Fibroblast of skin of back (primary cell): ENCODE measurements at regions not wholly inside any gene's neighbourhood (a gene's known extent, or its start where the extent isn't known, plus 50 kb on each side); places are given as distances from the start of the nearest gene placed in this dataset.
"Not testable (repeated sequence)": the region's sequence is repeated elsewhere in the genome, so short reads cannot be mapped to it uniquely, and the experiment has no call there.

Experiments
- DNase-seq: peaks from one replicate; pipeline ENCODE4 v3.0.0-alpha.2; 2013

DNA sequence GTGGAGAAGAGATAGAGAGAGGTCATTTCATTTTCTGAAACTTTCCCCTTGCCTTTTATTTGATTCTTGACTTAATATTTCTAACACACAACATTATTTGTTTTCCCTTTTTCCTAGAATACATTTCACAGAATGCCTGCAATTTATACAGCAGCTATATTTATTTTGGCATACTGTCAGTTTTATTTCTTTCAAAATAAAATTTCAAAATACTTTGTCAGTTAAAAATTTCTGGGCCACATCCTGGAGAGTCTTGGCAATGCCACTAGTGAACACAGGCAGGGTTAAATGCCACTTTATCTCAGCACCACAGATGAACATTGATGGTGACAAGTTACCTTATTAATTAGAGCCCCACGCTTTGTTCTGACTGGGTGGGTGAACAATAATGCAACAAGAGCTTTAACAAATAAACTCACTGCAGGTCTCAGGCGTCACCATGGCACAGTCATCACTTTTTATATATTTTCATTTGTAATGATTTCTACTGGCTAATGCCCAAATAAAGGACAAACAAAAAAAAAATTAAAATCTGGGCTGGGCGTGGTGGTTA, 494.0 kb downstream of the KIF20B start:
- no peak for DNase-seq

DNA sequence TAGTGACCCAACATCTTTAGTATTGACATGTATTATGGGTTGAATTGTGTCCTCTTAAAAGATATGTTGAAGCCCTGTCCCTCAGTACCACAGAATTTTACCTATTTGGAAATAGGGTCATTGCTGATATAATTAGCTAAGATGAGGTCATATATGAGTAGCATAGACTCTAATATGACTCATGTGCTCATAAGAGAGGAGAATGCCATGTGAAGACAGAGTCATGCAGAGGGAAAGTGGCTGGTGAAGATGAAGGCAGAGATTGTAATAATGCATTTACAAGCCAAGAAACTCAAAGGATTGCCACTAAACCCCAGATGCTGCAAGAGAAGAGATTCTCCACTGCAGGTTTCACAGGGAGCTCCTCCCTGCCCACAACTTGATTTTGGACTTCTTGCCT, 496.4 kb downstream of the KIF20B start:
- DNase-seq: peak; percentile 59

DNA sequence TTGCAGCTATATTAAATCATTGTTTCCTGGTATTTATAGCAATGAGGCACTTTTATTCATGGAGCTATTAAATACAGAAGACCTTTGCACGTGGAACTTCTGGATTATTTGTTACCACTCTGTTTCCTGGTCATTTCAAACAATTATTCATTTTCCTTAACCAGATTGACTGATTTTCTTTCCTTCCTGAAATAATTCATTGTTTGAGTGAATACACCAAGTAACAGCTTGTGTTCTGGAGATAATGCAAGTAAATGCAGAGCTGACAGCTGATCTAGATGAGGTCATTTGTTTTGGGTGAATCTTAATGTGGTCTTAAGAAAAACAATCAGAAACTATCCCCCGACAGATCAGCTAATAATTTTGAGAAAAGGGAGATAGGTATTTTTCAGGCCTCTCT, 497.7 kb downstream of the KIF20B start:
- no peak for DNase-seq

DNA sequence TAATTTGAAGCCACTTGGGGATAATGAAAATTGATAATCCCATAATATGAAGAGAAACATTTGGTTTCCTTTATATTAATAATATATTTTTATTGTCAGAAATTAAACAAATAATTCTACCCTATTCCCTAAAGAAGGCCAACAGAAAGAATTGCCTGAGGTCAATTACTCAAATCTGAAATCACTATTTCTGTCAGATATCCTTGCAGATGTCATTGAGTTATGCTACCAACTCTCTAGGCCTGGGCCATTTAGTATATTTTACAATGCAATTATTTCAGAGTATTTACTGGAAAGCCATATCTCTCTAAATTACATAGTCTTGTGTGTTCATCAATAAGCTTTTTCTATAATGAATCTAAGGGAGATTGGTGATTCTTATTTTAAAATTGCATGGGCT, 498.1 kb downstream of the KIF20B start:
- DNase-seq: no peak

GRCh38 chr10:90204131-90204955, 503.0 kb downstream of the KIF20B start:
- no peak for DNase-seq

DNA sequence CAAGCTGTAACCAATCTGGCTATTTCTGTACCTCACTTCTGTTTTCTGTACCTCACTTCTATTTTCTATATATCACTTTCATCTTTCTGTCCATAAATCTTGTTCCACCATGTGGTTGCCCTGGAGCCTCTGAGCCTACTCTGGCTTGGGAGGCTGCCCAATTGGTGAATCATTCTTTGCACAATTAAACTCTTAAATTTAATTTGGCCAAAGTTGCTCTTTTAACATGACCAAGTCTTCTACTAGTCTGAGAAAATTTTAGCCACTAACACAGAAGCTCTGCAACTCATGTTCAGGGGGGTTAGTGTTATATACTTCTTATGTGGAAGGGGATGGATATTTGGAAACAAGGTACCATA, 503.5 kb downstream of the KIF20B start:
- DNase-seq: no peak

DNA sequence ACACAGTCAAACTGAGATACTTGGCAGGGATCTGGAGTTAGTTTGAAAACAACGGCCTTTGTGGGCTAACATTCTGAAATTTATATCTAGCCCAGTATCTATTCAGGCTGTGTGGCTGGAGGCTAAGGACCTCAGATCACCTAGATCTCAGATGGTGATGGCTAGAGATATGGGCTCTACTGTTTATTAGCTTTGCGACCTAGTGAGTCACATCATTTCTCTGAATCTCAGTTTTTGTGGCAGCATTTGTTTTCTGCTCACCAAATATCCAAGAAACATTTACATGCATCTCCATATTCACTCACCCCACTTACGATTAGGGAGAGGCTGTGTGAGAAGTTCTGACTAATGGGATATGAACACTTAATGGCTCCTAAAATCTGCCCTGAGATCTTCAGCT, 503.9 kb downstream of the KIF20B start:
- no peak for DNase-seq

GRCh38 chr10:90213346-90213745, 512.0 kb downstream of the KIF20B start:
- no peak for DNase-seq

DNA sequence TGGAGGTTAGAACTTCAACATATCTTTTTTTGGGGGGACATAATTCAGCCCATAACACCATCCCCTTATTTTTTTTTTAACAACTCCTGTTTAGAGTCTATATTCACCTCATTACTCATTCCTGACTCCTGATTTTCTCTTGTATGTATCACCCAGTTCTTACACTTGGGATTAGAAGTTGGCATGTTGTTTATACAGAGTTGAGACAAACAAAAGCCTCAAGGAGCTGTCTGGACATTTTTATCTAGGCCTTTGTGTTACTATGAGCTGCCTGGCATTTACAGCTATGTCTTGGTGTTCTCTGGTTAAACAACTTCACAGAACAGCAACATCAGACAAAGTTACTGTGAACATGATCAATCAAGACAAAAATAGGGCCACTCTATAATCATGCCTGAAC, 517.5 kb downstream of the KIF20B start:
- no peak for DNase-seq

DNA sequence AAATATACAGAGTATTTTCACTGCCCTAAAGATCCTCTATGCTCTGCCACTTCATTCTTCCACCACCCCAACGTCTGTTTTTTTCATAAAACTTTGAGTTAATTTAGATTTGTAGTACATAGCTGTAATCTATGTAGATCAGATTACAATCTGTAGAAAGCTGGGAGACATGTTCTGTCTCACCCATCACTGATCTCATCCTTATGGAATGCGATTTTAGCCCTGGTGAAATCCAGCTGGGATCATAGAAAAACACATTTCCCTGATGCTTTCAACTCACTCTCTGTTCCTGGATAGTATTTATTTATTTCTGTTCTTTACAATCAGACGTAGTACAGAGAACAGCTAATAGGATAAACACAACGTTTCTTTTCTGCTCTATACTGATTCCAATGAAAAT, 521.0 kb downstream of the KIF20B start:
- peak; percentile 90 for DNase-seq

- DNase-seq: no peak
Observed at GRCh38 chr10:90222939-90223338, 521.5 kb downstream of the KIF20B start.

DNA sequence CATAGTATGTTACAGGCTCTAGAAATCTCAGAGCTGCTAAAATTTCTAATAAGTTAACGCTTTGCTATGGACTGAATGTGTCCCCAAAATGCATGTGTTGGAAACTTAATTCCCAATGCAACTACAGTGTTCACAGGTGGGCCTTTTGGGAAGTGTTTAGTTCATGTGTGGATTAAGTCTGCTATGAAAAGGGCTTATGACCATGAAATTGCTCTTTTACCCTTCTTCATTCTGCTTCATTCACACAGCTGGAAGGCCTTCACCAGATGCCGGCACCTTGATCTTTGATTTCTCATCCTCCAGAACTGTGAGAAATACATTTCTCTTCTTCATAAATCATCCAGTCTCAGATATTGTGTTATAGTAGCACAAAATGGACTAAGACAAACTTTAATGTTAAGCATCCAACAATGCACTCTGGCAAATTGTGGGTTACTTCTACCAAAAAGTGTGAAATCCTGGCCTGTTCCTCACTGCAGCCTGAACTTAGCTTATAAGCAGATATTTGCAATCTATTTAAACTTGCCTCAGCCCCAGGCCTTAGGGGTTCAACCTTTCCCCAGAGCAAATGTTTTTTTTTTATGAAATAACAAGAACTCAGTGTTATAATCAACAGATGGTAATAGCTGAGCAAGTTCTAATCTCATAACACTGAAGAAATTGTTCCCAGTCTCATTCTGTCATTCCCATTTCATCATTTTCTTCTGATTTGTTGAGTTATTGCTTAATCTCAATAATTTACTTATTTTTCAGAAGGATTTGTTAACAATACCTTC, 523.6 kb downstream of the KIF20B start:
- DNase-seq: no peak

GRCh38 chr10:90226517-90226916, 525.1 kb downstream of the KIF20B start:
- DNase-seq: no peak

- DNase-seq: peak; percentile 8
Observed at GRCh38 chr10:90227217-90227656, 525.8 kb downstream of the KIF20B start.

DNA sequence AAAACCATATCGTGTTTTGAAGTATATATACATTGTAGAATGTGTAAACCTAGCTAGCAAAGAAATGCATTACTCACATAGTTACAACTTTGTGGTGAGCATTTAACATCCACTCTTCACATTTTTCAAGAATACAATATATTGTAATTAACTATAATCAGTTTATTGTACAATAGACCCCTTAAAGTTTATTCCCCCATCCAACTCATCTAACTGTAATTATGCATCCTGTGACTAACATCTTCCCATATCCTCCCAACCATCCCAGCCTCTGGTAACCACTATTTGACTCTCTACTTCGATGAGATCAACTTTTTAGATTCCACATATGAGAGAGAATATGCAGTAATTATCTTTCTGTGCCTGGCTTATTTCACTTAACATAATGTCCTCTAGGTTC, 526.4 kb downstream of the KIF20B start:
- DNase-seq: no peak

- DNase-seq: no peak
Observed at GRCh38 chr10:90229486-90229885, 528.1 kb downstream of the KIF20B start.

DNA sequence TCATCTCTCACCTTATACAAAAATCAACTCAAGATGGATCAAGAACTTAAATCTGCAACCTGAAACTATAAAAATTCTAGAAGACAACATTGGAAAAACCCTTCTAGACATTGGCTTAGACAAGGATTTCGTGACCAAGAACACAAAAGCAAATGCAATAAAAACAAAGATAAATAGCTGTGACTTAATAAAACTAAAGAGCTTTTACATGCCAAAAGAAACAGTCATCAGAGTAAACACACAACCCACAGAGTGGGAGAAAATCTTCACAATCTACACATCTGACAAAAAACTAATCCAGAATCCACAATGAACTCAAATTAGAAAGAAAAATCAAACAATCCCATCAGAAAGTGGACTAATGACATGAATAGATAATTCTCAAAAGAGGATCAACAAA, 532.4 kb downstream of the KIF20B start:
- DNase-seq: peak; percentile 11

DNA sequence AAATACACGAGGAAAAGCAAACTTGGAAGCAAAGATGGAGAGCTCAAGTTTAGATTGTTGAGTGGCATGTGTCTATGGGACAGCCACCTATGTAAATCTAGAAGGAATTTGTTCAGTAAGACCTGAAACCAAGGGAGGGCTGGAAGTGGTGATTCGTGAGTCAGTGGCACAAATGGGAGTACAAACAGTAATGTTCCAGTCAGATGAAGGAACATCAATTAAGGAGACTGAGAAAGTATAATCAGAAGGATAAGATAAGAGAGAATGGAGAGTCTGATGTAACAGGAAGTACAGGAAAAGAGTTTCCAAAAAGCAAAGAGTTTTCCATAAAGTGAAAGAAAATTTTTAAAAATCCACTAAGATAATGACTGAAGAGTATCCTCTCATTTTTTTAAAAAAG, 544.2 kb downstream of the KIF20B start:
- no peak for DNase-seq

- DNase-seq: not testable (repeated sequence)
Observed at GRCh38 chr10:90250784-90251183, 549.4 kb downstream of the KIF20B start.

GRCh38 chr10:90269699-90270098, 568.3 kb downstream of the KIF20B start:
- DNase-seq: no peak

- DNase-seq: no peak
Observed at GRCh38 chr10:90274721-90275468, 573.5 kb downstream of the KIF20B start.

DNA sequence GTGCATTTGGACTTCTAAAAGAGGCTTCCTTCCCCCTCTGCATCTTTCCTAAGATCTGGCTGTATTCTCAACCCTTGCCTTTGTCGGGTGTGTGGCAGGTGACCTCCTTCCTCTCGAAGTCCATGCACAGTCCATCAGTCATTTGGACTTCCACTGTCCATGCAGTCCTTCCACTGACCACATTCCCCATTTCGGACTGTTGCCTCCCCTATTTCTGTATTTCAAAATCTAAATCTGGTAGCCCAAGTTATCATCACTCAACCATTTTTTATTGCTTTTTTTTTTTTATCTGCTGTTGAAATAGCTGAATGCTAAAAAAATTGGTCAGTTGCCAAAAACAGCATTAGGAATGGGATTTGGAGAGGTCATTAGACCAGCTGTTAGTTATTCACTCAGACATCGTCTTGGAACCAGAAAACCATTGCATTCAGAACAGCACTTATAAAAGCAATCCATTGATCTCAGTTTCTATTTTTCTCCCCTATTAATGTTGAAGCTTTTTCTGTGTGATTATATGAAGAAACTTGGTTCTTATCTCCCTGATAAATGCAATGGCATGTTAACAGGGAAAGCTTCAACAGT, 575.6 kb downstream of the KIF20B start:
- peak; percentile 11 for DNase-seq

DNA sequence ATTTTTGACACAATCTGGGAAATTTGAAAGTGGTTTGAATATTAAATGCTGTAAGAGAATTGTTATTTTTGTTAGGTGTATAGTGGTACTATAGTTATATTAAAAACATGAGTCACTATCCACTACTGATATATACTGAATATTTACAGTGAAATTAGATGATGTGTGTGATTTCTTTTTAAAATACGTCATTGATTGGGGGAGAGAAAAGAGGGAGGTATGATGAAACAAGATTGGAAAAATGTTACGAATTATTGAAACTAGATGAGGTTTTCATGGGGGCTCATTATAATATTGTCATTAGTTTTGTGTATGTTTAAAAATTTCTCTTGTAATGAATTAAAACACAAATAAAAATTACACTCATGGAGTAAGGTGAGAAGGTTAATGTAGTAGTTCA, 571.4 kb downstream of the HTR7 start:
- DNase-seq: no peak
